ENCODE measurements at regions not wholly inside any gene's neighbourhood (a gene's known extent, or its start where the extent isn't known, plus 50 kb on each side); places are given as distances from the start of the nearest gene placed in this dataset.

DNA sequence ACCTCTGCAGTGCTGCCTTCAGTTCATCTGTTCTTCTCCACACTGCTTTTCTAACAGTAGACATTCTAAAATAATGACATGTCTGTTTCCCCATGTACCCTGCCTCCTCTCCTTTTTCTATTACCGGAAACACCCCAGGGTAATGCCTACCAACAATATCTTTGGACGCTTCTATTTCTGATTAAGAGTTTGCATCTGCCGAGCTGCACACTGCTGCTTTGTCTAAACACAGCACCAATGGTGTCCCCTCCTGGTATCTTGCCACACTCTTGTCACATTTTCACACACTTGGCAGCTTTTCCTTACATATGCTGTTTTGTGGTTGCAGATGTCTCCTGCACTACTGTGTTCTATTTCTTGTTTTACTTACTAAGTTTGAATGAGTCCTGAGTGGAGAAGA is 288.8 kb downstream of the GRIA2 start:
- Histone ChIP-seq H3K79me2 (ENCODE audit: control insufficient read depth, insufficient read depth, low read length, unreplicated experiment) (no peaks in the 10 kb centered on the region), H3K4me1 (ENCODE audit: control insufficient read depth, insufficient read depth, low read length, unreplicated experiment) (no peaks in the 10 kb centered on the region), H3K27me3 (ENCODE audit: insufficient read depth, low read length) (peaks cover 5% of the 10 kb centered on the region), H3K4me3 (ENCODE audit: low read depth, low read length) (no peak overlapping the region), H2AFZ (ENCODE audit: low read length, unreplicated experiment) (no peak overlapping the region), H3K27ac (ENCODE audit: low read depth, low read length) (no peak overlapping the region), H3K36me3 (ENCODE audit: insufficient read depth, low read length) (no peaks in the 10 kb centered on the region)

DNA sequence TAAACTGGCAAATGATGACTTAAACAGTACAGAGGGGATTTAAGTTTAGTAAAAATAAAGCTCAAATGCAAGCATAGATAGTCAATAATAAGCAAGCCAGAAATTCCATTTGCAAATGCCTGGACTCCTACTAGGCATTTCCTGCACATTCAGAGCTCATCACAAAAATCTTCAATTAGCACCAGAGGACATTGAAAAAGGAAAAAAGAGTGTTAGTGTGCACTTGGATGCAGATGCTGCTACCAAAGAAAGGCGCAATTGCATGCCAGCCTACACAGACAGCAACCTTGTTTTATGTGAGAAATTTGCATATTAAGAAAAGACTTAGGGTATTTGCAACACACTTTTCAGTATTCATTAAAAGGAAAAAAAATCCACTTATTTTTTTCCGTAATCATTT is 282.1 kb downstream of the GRIA2 start:
- no peak overlapping the region for H3K4me3 ChIP-seq (ENCODE audit: low read depth, low read length)
- H3K27me3 ChIP-seq (ENCODE audit: insufficient read depth, low read length): no peaks in the 10 kb centered on the region
- H2AFZ ChIP-seq (ENCODE audit: low read length, unreplicated experiment): no peak overlapping the region
- no peaks in the 10 kb centered on the region for H3K36me3 ChIP-seq (ENCODE audit: insufficient read depth, low read length)
- H3K27ac ChIP-seq (ENCODE audit: low read depth, low read length): no peak overlapping the region
- no peaks in the 10 kb centered on the region for H3K79me2 ChIP-seq (ENCODE audit: control insufficient read depth, insufficient read depth, low read length, unreplicated experiment)
- H3K4me1 ChIP-seq (ENCODE audit: control insufficient read depth, insufficient read depth, low read length, unreplicated experiment): no peaks in the 10 kb centered on the region

GRCh38 chr4:157459785-157460184 is 239.3 kb downstream of the GRIA2 start:
- 0 out of 2 replicates have a peak overlapping the region, but pooled peaks have one; percentile 0 for H3K4me3 ChIP-seq (ENCODE audit: low read depth, low read length)
- H3K36me3 ChIP-seq (ENCODE audit: insufficient read depth, low read length): no peaks in the 10 kb centered on the region
- H3K79me2 ChIP-seq (ENCODE audit: control insufficient read depth, insufficient read depth, low read length, unreplicated experiment): no peaks in the 10 kb centered on the region
- H3K4me1 ChIP-seq (ENCODE audit: control insufficient read depth, insufficient read depth, low read length, unreplicated experiment): no peaks in the 10 kb centered on the region
- H3K27me3 ChIP-seq (ENCODE audit: insufficient read depth, low read length): no peaks in the 10 kb centered on the region
- no peak overlapping the region for H3K27ac ChIP-seq (ENCODE audit: low read depth, low read length)
- no peak overlapping the region for H2AFZ ChIP-seq (ENCODE audit: low read length, unreplicated experiment)

DNA sequence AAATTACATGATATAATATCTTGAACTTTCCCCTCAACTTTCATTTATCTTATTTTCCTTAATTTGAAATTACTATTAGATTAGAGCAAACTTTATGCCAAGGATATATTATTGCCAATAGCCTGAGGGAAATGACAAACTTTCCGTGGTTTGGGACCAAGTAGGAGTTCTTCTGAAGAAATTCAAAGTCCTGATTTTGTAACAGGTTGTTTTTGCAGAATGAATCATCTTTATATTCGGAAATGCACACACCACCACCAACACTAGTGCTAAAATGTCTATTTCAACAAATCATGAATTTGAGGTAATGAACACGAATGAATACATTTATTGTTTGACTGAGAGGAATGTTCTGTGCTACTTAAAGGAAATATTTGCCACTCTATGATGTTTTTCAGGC is 226.7 kb downstream of the GRIA2 start:
- Histone ChIP-seq H3K36me3 (ENCODE audit: insufficient read depth, low read length) (no peaks in the 10 kb centered on the region), H3K79me2 (ENCODE audit: control insufficient read depth, insufficient read depth, low read length, unreplicated experiment) (no peaks in the 10 kb centered on the region), H3K4me3 (ENCODE audit: low read depth, low read length) (no peak overlapping the region), H3K27me3 (ENCODE audit: insufficient read depth, low read length) (0 out of 2 replicates have a peak, but pooled peaks cover 6% of the 10 kb centered on the region), H3K27ac (ENCODE audit: low read depth, low read length) (no peak overlapping the region), H2AFZ (ENCODE audit: low read length, unreplicated experiment) (no peak overlapping the region), H3K4me1 (ENCODE audit: control insufficient read depth, insufficient read depth, low read length, unreplicated experiment) (no peaks in the 10 kb centered on the region)

DNA sequence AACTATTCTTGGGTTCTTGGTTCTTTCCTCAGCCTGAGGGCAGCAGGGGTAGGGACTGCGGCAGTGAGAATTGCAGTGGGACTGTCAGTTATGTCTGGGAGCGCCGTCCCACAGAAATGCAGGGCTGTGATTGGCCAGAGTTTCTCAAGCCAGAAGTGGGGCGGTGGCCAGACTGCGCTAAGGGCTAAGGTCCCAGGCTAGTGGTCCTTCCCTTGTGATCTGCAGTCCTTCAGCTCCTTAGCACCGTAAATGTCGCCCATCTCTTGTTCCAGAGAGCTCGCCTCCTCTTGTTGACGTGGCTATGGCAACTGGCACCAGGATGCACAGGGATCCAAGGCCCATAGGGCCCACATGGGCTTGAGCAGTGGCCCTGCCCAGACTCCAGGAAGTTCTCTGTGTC is 223.5 kb downstream of the GRIA2 start:
- no peaks in the 10 kb centered on the region for H3K79me2 ChIP-seq (ENCODE audit: control insufficient read depth, insufficient read depth, low read length, unreplicated experiment)
- no peaks in the 10 kb centered on the region for H3K36me3 ChIP-seq (ENCODE audit: insufficient read depth, low read length)
- no peak overlapping the region for H3K27ac ChIP-seq (ENCODE audit: low read depth, low read length)
- 0 out of 2 replicates have a peak, but pooled peaks cover 6% of the 10 kb centered on the region for H3K27me3 ChIP-seq (ENCODE audit: insufficient read depth, low read length)
- H3K4me1 ChIP-seq (ENCODE audit: control insufficient read depth, insufficient read depth, low read length, unreplicated experiment): no peaks in the 10 kb centered on the region
- H3K4me3 ChIP-seq (ENCODE audit: low read depth, low read length): no peak overlapping the region
- H2AFZ ChIP-seq (ENCODE audit: low read length, unreplicated experiment): no peak overlapping the region

- Histone ChIP-seq H3K4me3 (ENCODE audit: low read depth, low read length) (no peak overlapping the region), H3K36me3 (ENCODE audit: insufficient read depth, low read length) (no peaks in the 10 kb centered on the region), H2AFZ (ENCODE audit: low read length, unreplicated experiment) (no peak overlapping the region), H3K27me3 (ENCODE audit: insufficient read depth, low read length) (0 out of 2 replicates have a peak, but pooled peaks cover 6% of the 10 kb centered on the region), H3K27ac (ENCODE audit: low read depth, low read length) (no peak overlapping the region), H3K79me2 (ENCODE audit: control insufficient read depth, insufficient read depth, low read length, unreplicated experiment) (no peaks in the 10 kb centered on the region), H3K4me1 (ENCODE audit: control insufficient read depth, insufficient read depth, low read length, unreplicated experiment) (no peaks in the 10 kb centered on the region)
These were observed 223.0 kb downstream of the GRIA2 start for GRCh38 chr4:157443537-157443936.

DNA sequence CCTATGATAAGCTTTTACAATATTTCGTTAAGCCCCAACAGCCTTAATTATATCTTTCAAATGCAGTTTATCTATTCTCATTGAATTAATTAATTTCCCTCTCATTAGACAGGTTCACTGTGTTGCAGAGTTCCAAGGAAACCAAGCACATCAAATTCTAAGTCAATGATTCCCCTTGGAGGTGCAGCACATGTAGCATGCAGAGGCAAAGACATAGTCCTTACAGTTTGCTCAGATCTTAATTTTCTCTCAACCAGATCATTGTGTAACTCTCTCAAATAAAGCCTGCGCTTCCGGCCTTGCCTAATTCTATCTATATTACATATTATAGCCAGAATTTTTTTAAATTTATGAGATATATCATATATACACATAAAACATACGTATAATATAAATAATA is 205.4 kb downstream of the GRIA2 start:
- Histone ChIP-seq H3K27ac (ENCODE audit: low read depth, low read length) (no peak overlapping the region), H3K4me1 (ENCODE audit: control insufficient read depth, insufficient read depth, low read length, unreplicated experiment) (no peaks in the 10 kb centered on the region), H3K36me3 (ENCODE audit: insufficient read depth, low read length) (no peaks in the 10 kb centered on the region), H2AFZ (ENCODE audit: low read length, unreplicated experiment) (no peak overlapping the region), H3K27me3 (ENCODE audit: insufficient read depth, low read length) (0 out of 2 replicates have a peak, but pooled peaks cover 3% of the 10 kb centered on the region), H3K79me2 (ENCODE audit: control insufficient read depth, insufficient read depth, low read length, unreplicated experiment) (no peaks in the 10 kb centered on the region), H3K4me3 (ENCODE audit: low read depth, low read length) (no peak overlapping the region)

DNA sequence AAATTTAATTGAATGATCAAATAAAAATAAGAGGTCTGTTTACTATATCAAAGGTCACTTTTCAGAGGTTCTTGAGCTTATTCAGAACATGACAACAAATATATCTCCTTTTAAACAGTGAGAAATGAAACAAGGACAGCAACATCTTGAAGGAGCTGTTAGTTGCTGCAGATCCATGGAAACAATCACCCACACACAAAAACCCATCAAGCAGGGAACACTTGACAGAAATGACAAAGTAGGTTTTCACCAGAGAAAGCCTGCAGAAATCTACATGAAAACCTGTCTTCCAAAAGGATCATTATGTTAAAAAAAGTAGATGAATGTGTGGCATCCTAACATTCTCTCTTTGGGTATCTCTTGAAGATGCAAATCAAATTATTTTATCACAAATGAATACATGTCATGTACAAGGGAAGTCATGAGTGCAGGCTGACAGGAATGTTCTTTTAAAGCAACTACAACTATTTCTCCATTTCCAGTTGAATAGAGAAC is 203.0 kb downstream of the GRIA2 start:
- no peak overlapping the region for H3K4me3 ChIP-seq (ENCODE audit: low read depth, low read length)
- no peak overlapping the region for H2AFZ ChIP-seq (ENCODE audit: low read length, unreplicated experiment)
- H3K79me2 ChIP-seq (ENCODE audit: control insufficient read depth, insufficient read depth, low read length, unreplicated experiment): no peaks in the 10 kb centered on the region
- no peaks in the 10 kb centered on the region for H3K4me1 ChIP-seq (ENCODE audit: control insufficient read depth, insufficient read depth, low read length, unreplicated experiment)
- no peak overlapping the region for H3K27ac ChIP-seq (ENCODE audit: low read depth, low read length)
- 0 out of 2 replicates have a peak, but pooled peaks cover 3% of the 10 kb centered on the region for H3K27me3 ChIP-seq (ENCODE audit: insufficient read depth, low read length)
- no peaks in the 10 kb centered on the region for H3K36me3 ChIP-seq (ENCODE audit: insufficient read depth, low read length)

DNA sequence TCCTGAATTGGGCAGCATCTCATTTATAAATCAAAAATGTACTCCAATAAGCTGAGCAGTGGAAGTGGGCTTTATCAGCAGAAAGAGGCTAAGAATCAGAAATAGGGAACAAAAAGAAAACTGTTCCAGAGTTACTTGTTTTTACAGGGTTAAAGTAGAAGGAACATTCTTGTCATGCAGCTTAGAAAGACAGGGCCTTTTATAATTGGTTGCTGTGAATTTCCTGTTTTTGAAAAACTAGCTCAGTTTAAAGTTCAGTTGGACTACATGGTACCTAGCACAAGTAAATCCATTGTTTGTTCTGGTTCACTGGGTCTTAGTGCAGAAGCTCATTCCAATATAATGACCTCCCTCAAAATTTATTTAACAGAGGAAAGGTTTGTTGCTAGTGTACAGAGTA is 200.8 kb downstream of the GRIA2 start:
- Histone ChIP-seq H2AFZ (ENCODE audit: low read length, unreplicated experiment) (no peak overlapping the region), H3K4me1 (ENCODE audit: control insufficient read depth, insufficient read depth, low read length, unreplicated experiment) (no peaks in the 10 kb centered on the region), H3K4me3 (ENCODE audit: low read depth, low read length) (no peak overlapping the region)

More for the DNA sequence above, 200.8 kb downstream of the GRIA2 start:
- no peaks in the 10 kb centered on the region for H3K79me2 ChIP-seq (ENCODE audit: control insufficient read depth, insufficient read depth, low read length, unreplicated experiment)
- H3K27me3 ChIP-seq (ENCODE audit: insufficient read depth, low read length): 0 out of 2 replicates have a peak, but pooled peaks cover 3% of the 10 kb centered on the region
- H3K36me3 ChIP-seq (ENCODE audit: insufficient read depth, low read length): no peaks in the 10 kb centered on the region
- H3K27ac ChIP-seq (ENCODE audit: low read depth, low read length): no peak overlapping the region

Measured in ACC112 (cell line).